ENCODE measurements at regions not wholly inside any gene's neighbourhood (a gene's known extent, or its start where the extent isn't known, plus 50 kb on each side); places are given as distances from the start of the nearest gene placed in this dataset.
"Not testable (repeated sequence)": the region's sequence is repeated elsewhere in the genome, so short reads cannot be mapped to it uniquely, and the experiment has no call there.

DNA sequence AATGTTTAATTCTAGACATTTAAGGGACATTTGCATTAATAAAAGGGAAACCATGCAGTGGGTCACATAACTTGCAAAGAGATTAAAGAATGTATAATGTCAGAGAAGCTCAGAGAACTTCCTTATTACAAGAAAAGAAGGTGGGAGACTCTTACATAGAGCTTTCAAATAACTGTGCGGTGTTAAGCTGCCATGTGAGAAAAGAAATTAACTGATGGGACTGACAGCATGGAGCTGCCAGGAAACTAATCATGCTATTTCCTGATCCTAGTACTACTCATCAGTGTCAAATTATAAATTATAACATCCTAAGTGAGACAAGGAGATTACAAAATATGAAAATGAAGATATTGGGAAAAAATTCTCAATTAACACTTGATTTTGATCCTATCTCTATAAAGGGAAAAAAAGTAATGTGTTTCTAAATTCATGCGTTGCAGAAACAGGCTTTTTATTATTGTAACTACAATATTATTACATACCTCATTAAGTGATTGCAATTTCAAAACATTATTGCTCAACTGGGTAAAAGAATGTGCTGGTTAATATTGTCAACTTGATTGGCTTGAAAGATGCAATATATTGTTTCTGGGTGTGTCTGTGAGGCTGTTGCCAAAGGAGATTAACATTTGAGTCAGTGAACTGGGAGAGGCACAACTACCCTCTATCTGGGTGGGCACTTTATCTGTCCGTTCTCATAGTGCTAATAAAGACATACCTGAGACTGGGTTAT, 609.5 kb upstream of the NUDT12 start:
- DNase-seq = no peak

DNA sequence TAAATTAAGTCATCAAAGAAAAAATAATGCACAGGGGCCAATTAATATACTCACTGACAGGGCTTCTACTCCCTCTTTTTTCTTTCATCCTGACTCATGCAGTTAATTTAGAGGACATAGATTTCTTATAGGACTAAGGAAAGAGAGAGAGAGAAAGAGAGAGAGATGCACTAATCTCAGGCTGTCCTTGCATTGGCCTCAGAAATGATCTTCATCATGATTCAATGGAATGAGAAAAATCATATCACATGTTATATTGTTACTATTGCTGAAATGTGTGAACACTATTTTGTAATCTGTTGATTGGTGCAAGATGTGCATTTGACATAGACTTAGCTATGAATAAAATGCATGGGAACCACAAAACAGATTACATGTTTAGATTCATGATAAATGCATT, 608.3 kb upstream of the NUDT12 start:
- peak; percentile 15 for DNase-seq

DNA sequence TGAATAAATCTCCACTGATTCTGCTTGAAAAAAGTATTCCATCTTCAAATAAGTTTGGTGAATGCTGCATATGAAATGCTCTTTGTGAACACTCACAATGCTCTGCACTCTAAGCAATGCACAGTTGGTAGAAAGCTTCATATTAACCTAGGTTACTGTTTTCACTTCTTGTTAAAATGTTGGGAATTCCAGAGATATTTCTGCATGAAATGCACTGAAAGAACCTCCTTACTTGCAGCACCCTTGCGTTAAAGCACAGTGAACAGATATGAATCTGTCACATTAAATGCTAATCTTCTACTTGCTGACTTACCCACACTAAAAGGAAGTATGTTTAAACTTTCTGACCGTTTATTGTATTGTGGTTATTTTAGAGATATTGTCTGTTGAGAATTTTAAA, 584.1 kb upstream of the NUDT12 start:
- no peak for DNase-seq

DNA sequence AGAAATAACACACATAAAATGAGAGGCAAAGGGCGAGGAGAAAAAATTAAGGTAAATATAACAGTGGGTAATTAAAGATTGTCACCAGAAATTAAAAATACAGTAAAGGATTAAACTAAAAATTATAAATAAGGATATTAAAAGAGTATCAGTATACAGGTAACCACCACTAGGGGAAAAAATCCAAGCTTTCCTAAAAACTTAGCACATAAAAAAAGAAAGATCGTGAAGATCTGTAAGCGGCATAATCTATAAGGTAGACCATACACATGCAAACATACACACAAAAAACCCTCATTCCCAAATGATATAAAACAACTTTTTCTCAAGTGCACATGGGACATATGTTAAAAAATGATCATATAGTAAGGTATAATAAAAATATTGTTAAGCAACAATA, 577.3 kb upstream of the NUDT12 start:
- DNase-seq = no peak

DNA sequence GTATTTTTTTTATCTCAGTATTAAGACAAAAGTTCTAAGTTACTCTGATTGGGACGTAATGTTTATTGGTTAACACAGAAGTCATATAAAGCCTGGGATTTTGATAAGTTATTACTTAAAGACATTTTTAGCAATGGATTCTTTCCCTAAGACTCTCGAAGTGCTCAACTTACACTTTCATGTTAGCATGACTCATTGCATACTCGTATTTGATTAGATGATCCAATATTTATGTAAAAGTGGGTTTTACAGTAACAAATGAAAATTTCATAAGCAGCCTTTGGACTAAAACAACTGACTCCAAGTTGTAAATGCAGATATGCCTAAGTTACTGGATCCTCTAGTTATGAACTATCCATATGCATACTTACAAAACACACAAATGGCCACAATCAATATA, 567.7 kb upstream of the NUDT12 start:
- DNase-seq = no peak

DNA sequence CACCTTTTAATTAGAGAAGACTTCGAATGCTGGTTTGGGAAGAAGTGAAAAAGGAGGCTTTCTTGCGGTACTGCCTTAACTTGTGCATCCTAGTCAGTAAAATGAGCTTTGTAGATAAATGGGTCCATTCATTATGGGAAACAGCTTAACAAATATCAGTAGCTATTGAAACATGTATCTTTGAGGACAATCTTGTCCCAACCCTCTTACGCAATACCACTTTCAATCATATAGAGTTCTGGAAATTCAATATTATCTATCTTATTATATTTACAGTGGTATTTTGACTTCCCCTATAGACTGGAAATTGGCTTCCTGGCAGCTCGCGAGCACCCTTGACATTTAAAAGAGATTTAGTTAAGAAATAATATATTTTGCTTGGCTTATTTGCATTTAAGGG, 565.8 kb upstream of the NUDT12 start:
- no peak for DNase-seq

DNA sequence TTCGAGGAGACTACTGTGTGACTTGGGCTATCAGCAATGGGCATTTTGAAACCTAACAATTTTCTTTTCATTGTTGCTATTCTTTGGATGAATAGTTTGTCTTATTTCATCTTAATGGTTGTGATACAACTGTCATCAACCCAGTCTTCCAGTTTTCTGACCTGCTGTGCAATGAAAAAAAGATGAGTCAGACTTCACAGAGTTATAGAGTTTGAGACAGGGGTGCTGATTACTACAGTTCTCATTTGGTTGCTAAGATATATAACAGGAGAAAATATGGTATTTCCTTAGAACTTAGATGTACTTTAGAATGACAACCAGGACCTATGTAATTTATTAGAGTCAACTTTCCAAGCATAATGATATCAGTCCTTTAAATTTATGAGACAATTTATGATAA, 564.4 kb upstream of the NUDT12 start:
- DNase-seq = peak; percentile 17

DNA sequence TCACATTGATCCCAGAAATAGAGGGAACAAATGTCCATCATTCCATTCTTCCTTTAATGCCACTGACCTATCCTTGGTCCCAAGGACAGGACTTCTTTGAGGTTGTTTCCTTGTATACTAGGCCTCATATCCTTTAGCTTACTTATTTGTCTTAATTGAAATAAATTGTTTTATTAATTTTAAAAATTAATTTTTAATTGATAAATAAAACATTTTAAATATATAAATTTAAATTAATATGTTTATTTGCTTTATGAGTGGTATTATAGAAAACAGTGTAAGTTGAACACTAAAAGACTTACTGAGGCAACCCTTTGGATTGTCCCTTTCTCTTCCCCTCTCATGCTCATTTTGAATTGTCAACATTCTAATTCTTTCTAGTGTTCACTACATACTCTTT, 556.9 kb upstream of the NUDT12 start:
- no peak for DNase-seq

DNA sequence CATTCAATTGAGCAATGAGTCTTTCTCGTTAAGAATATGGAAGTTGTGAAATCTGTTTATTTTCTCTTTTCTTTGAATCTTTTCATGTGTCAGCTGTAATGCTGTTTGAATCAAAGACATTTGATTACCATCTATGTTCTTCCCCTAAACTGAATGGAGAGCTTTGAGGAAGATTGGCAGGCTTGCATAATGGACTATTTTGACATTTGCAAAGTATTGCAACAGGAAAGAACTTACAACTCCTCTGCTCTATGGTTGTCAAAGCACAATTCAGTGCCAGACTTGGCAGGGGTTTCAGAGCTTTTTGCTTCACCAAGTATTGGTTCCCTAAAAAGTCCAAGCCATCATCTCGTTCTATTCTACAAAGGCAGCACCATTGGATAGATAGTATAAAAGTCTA, 549.0 kb upstream of the NUDT12 start:
- DNase-seq = no peak

DNA sequence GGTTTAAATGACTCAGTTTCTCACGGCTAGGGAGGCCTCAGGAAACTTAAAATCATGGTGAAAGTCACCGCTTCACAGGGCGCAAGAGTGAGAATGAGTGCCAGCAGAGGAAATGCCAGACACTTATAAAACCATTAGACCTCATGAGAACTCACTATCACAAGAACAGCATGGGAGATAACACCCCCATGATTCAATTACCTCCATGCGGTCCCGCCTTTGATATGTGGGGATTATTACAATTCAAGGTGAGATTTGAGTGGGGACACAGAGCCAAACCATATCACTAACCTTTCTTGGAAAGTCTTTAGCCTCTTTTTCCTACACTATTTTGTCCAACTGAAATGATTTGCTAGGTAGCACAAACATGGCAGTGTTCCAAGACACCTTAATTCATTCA, 533.9 kb upstream of the NUDT12 start:
- DNase-seq = no peak

DNA sequence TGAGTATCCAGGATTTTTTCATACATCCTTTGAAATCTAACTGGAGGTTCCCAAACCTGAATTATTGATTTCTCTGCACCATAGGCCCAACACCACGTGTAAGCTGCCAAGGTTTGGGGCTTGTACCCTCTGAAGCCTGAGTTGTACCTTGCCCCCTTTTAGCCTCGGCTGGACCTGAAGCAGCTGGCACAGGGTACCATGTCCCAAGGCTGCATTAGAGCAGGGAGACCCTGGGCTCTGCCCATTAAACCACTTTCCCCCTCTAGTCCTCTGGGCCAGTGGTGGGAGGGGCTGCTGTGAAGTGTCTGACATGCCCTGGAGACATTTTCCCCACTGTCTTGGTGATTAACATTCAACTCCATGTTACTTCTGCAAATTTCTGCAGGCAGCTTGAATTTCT, 532.9 kb upstream of the NUDT12 start:
- no peak for DNase-seq

DNA sequence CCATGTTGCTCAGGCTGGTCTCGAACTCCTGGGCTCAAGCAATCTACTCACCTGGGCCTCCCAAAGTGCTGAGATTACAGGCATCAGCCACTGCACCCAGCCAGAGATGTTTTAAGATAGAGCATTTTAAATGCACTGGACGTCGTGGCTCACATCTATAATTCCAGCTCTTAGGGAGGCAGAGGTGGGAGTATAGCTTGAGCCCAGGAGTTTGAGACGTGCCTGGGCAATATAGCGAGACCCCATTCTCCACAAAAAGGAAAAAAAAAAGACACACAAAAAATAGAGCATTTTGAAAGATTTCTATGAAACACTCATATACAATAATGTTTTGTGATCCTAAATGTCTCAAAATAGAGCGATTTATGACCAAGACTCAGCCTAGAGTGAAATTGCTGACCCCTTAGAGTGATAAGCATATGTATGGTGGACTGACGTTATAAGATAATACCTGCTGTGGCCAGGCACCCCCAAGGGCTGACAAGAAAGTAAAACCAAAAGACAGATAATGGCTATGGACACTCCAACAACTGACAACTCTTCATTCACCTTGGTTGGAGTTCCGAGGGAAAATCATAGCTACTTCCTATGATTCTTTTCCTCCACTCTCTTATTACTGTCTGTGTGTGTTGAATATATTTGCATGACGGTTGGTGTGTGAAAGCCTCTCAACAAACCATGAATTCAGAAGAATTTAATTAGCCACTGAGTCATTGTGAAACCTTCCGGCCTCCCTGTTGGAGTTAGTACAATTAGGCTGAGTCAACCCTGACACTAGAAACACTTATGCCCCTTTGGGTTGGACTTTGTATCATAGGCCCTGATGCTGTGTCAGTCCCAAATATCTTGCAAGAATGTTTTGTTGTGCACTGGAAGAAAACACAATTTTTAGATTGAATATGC, 526.5 kb upstream of the NUDT12 start:
- DNase-seq = peak; percentile 4

DNA sequence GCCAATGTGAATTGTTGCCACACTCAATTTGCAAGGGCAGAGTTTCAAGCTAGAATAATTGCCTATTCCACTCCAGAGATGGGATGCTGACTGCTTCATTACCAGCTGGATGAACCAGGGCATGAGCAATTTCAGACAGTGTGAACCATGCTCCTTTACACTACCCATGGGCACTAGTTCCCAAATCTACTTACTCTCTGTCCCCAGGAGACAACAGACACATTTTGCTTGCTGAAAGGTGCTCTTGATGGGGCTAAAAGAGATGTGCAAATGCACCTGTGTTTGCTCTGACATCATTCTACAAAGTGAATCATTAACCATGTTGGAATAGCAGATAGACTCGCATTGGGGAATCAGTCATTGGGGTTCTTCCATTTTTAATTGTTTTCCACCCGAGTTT, 522.3 kb upstream of the NUDT12 start:
- DNase-seq = no peak

DNA sequence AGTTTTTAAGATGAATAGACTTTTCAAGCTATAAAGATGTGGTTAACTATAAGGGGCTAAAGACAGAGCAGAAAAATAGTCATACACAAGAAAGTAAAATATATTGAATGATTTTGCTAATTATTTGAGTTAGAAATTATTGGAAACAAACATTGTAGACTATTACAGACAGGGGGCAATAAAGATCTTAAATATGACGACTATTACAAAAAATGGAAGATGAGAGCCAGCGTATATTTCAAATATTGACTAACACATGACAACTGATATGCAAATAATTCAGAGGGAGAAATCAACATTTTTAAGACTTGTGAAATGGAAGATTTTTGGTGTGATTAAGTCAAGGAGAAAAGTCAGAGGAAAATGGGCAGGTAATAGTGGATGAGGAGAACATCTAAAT, 520.2 kb upstream of the NUDT12 start:
- DNase-seq = no peak

DNA sequence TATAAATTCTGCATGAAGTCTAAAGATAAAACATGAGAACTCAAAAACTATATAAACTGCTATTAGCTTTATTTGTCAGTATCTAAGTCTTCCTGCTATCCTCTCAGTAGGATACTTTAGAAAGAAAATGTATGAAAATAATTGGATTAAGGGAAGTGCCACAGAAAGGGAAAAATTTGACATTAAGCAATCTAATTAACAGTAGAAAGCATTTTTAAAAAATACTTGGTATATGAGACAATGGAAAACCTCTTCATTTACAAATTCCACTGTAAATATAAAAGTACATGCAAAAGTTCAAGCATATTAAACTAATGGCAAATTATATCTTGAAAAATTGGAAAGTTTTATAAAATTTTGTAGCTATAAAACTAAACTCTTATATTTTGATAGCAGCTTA, 518.6 kb upstream of the NUDT12 start:
- no peak for DNase-seq

DNA sequence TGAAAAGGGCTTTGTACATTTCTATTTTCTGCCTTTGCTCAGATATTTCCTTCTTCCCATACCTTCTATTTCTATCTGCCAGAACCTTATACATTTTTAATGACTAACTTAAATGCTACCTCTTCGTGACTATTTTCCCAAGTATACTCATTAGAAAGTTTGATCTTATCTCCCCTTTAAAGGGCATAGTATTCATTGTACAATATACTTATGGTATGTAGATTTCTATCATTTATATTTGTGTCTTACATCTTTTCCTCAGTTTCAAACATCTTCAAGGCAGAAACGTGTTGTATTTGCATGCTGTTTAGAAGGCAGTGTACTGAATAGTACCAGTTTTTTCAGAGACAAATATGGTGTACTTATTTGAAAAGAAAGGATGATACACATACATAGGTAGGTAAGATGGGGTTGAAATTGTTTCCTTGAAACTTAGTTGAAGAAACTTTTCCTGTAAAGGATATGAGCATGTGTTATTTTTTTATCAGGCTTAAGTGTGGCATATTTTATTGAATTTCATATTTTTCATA, 518.1 kb upstream of the NUDT12 start:
- DNase-seq = no peak

DNA sequence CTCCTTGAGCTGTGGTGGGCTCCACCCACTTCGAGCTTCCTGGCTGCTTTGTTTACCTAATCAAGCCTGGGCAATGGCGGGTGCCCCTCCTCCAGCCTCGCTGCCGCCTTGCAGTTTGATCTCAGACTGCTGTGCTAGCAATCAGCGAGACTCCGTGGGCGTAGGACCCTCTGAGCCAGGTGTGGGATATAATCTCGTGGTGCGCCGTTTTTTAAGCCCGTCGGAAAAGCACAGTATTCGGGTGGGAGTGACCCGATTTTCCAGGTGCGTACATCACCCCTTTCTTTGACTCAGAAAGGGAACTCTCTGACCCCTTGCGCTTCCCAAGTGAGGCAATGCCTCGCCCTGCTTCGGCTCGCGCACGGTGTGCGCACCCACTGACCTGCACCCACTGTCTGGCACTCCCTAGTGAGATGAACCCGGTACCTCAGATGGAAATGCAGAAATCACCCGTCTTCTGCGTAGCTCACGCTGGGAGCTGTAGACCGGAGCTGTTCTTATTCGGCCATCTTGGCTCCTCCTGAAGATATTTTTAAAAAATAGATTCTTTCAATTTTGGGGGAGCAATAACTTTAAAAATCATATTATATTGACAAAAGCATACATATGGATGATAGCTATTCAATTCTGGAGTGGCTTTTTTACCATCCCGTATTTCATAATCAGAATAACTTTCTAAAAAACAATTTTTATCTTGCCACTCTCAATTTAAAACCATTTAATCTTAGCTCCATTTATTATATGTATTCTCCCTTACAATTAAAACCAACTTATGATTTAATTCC, 517.5 kb upstream of the NUDT12 start:
- not testable (repeated sequence) for DNase-seq

DNA sequence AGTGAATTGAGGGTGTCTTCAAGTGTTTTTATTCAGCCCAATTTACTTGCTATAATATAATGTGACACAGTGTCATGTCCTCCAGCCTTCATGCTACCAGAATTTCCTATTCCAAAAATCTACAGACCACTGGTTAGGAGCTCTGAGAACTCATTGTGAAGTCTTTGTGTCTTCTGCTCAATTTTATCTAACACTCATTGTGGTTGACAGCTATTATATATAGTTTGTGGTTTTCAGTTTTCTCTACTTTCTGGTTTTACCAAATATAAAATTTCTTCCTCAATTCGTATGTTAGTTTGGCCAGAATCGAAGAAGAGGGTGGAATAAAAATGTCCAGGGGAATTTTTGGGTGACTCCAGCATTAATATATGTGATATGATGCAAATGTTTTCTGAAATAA, 509.3 kb upstream of the NUDT12 start:
- DNase-seq = no peak

DNA sequence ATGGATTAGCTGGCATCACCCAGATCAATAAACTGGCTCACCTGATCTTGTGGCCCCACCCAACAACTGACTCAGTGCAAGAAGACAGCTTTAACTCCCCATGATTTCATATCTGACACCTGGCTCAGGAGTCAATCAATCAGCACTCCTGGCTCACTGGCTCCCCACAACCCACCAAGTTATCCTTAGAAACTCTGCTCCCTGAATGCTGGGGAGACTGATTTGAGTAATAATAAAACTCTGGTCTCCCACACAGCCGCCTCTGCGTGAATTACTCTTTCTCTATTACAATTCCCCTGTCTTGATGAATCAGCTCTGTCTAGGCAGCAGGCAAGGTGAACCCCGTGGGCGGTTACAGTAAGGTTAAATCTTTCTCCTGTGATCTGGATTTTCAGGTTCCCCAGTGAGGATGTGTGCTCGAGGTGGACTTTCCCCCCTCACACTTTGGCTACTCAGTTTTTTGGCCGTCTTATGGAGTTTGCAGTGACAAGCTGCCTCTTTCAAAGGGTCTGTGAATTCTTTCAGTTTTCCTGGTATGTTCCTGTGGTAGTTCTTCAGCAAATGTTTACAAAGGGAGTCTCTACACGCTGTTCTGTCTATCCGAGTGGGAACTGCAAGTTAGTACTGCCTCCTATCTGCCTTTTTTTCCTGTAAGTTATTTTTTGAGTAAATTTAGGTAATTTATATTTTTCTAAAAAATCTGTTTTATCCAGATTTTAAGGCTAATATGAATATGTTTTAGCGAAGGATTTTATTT, 500.2 kb upstream of the NUDT12 start:
- DNase-seq = no peak

DNA sequence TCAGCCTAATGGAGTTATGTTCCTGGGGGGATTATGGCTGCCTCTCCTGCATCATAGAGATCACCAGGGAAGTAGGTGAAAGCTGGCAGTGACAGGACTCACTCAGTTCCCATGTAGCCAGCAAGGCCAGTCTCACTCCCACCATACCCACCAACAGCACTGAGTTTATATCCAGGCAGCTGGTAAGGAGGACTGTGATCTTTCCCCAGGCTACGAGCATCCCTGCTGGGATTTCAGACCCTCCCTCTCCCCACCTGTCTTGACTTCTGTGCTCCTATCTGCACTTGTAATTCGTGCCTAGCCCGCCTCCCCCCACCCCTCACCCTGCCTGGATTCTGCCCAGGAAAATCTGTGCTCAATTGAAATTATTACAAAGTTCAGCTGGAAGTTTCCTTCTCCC, 499.1 kb upstream of the NUDT12 start:
- DNase-seq = no peak

DNA sequence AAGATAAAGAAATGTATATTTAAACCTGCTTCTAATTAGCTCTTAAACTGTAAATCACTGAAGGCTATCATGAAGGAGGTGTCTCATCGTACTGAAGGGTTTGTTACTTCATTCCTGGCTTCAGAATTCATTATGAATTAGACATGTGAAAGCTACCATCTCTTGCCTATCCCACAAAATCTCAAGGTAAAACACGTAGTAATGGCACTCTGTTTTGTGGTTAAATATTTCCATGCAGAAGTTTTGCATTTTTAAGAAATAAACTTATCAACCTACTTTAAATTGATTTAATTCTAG, 490.7 kb upstream of the NUDT12 start:
- no peak for DNase-seq

DNA sequence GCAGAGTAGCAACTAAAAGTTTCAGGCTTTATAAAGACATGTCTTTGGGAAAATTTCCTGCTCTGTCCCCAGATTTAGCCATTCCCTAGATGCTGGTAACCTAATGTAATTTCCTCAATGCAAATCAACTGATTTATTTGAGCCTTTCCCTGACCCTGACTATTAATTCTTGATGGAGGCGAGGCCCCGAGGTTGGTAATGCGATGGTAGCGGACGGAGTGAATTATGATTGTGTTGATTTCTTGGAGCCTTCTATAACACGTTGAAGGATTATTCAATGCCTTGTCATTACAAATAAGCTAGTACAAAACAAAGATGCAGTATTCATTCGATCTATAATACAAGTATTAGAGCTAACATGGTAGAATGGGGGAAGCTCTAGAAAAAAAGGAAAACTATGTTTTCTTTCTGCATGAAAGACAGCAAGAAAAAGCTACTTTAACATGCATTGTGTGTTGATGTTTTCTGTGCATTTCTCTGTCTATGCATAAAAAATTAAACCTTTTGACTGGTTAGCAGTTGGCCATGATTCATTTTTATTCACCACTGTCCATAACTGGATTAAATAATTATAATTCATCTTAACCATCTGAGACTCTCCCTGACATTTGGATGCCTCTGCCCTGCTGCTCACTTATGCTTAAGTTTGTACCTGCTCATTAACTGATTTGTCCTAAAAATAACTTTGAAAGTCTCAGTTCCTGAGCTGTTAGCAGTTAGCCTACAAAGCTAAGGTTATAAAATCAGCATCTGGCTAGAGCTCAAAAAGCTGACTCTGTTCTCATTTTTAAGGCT, 490.2 kb upstream of the NUDT12 start:
- no peak for DNase-seq

Measured in fibroblast of skin of back (primary cell).